A549 (cell line): ENCODE measurements at regions not wholly inside any gene's neighbourhood (a gene's known extent, or its start where the extent isn't known, plus 50 kb on each side); places are given as distances from the start of the nearest gene placed in this dataset.

Source experiments
- ATAC-seq, 2 experiments: fragments of 200-7000 bp in 1 of 2; fragments of >200 bp in 1 of 2; cut with Nextera tagmentation in 1 of 2; cut with Tn5 transposase in 1 of 2; 3 replicates each; pipeline versions ENCODE4 v1.8.0 to v1.9.1; 2018 to 2020; ENCODE audit warnings: mild to moderate bottlenecking in 1 of 2, moderate library complexity in 1 of 2
- CTCF ChIA-PET: fragments of 300-600 bp; sonication (Branson Sonifier 250); formaldehyde crosslinking; extraction: SDS; loops from one replicate; lab custom pipeline; 2021; ENCODE audit warnings: antibody characterized with exemption, inconsistent platforms; lab: Yijun Ruan, JAX
- POLR2A ChIA-PET: fragments of 350-600 bp; formaldehyde crosslinking; extraction: SDS; loops from one replicate; lab custom pipeline; 2021; ENCODE audit warnings: antibody characterized with exemption, inconsistent platforms; lab: Yijun Ruan, JAX
- DNase-seq, 2 experiments: peaks; one replicate each; pipeline versions ENCODE4 v3.0.0 to v3.0.0-alpha.2; 2011 to 2016; ENCODE audit warnings: low read depth in 1 of 2, low spot score in 1 of 2
- FAIRE-seq: peaks from 2 replicates; lab custom pipeline; 2011; peaks lifted over from hg19 to GRCh38; lab: Jason Lieb, UNC
- H3K27ac ChIP-seq, 2 experiments: fragments of >200 bp; sonication (Bioruptor Twin); formaldehyde crosslinking; 3 replicates each; pipeline ENCODE4 v1.5.1; 2016 to 2017
- H3K4me1 ChIP-seq: fragments of >200 bp; sonication (Bioruptor Twin); formaldehyde crosslinking; 3 replicates; pipeline ENCODE4 v1.6.1; 2016
- H3K4me2 ChIP-seq: fragments of >200 bp; sonication (Bioruptor Twin); formaldehyde crosslinking; 3 replicates; pipeline ENCODE4 v1.6.1; 2016
- H3K4me3 ChIP-seq: fragments of >200 bp; sonication (Bioruptor Twin); formaldehyde crosslinking; 3 replicates; pipeline ENCODE4 v1.5.1; 2016
- H3K9me3 ChIP-seq: fragments of >200 bp; sonication (Bioruptor Twin); formaldehyde crosslinking; 3 replicates; pipeline ENCODE4 v1.6.1; 2016
- CBX2 ChIP-seq: fragments of 200-600 bp; sonication (generic); IDR thresholded peaks from 2 replicates; pipeline ENCODE4 v1.6.1; 2016; ENCODE audit warnings: low read depth, mild to moderate bottlenecking, borderline replicate concordance
- CEBPB ChIP-seq, 2 experiments: fragments of >200 bp in 1 of 2; sonication (Bioruptor Twin) in 1 of 2; formaldehyde crosslinking in 1 of 2; IDR thresholded peaks; 2 replicates each; pipeline ENCODE4 v1.6.1; 2012 to 2016
- EHF ChIP-seq: fragments of 250-450 bp; sonication (Bioruptor Pico); IDR thresholded peaks from 2 replicates; pipeline ENCODE4 v1.5.0; 2020; ENCODE audit warnings: mild to moderate bottlenecking
- FOSL2 ChIP-seq, 2 experiments: fragments of 450-650 bp in 1 of 2; fragments of >200 bp in 1 of 2; sonication (Bioruptor Twin) in 1 of 2; formaldehyde crosslinking; IDR thresholded peaks; 2 replicates each; pipeline versions ENCODE4 v1.5.0 to v1.6.1; 2016 to 2020; ENCODE audit warnings: mild to moderate bottlenecking in 1 of 2, moderate library complexity in 1 of 2
- GATA3 ChIP-seq: IDR thresholded peaks from 2 replicates; pipeline ENCODE4 v1.6.1; 2012; ENCODE audit warnings: borderline replicate concordance
- HEYL ChIP-seq: fragments of 250-450 bp; sonication (Bioruptor Pico); IDR thresholded peaks from 2 replicates; pipeline ENCODE4 v1.8.0; 2021; ENCODE audit warnings: mild to moderate bottlenecking, moderate library complexity
- HMGXB4 ChIP-seq: fragments of 250-450 bp; sonication (Bioruptor Pico); IDR thresholded peaks from 2 replicates; pipeline ENCODE4 v1.5.0; 2021; ENCODE audit warnings: mild to moderate bottlenecking, moderate library complexity, borderline replicate concordance
- HOXA7 ChIP-seq: fragments of 250-450 bp; sonication (Bioruptor Pico); IDR thresholded peaks from 2 replicates; pipeline ENCODE4 v1.5.0; 2020; ENCODE audit warnings: mild to moderate bottlenecking, moderate library complexity
- HOXB5 ChIP-seq: fragments of 250-450 bp; sonication (Bioruptor Pico); IDR thresholded peaks from 2 replicates; pipeline ENCODE4 v1.5.0; 2020; ENCODE audit warnings: mild to moderate bottlenecking, moderate library complexity
- KDM5A ChIP-seq: fragments of 200-600 bp; sonication (generic); IDR thresholded peaks from 2 replicates; pipeline ENCODE4 v1.6.1; 2016; ENCODE audit warnings: antibody characterized with exemption, mild to moderate bottlenecking
- POLR2A ChIP-seq: IDR thresholded peaks from 2 replicates; pipeline ENCODE4 v1.6.1; 2012; ENCODE audit warnings: mild to moderate bottlenecking, low read length
- SREBF2 ChIP-seq: fragments of 450-650 bp; IDR thresholded peaks from 2 replicates; pipeline ENCODE4 v1.6.1; 2014; ENCODE audit warnings: mild to moderate bottlenecking, moderate library complexity
- TP53 ChIP-seq: fragments of 250-450 bp; sonication (Bioruptor Pico); IDR thresholded peaks from 2 replicates; pipeline ENCODE4 v1.5.0; 2021; ENCODE audit warnings: mild to moderate bottlenecking, moderate library complexity
- ZC3H11A ChIP-seq: fragments of 450-650 bp; IDR thresholded peaks from 2 replicates; pipeline ENCODE4 v1.6.1; 2014; ENCODE audit warnings: antibody characterized with exemption, mild to moderate bottlenecking
- WGBS: methylation state at CpG from one replicate; pipeline ENCODE4 v1.1.6; 2017; ENCODE audit errors: missing lambda C conversion rate; 5-methylcytosine and 5-hydroxymethylcytosine counted together
- TF ChIP-seq, protein P1 (sequence below): fragments of 250-450 bp; sonication (Bioruptor Pico); IDR thresholded peaks from 2 replicates; pipeline ENCODE4 v1.5.0; 2020; ENCODE audit warnings: low read depth, mild to moderate bottlenecking, moderate library complexity

DNA sequence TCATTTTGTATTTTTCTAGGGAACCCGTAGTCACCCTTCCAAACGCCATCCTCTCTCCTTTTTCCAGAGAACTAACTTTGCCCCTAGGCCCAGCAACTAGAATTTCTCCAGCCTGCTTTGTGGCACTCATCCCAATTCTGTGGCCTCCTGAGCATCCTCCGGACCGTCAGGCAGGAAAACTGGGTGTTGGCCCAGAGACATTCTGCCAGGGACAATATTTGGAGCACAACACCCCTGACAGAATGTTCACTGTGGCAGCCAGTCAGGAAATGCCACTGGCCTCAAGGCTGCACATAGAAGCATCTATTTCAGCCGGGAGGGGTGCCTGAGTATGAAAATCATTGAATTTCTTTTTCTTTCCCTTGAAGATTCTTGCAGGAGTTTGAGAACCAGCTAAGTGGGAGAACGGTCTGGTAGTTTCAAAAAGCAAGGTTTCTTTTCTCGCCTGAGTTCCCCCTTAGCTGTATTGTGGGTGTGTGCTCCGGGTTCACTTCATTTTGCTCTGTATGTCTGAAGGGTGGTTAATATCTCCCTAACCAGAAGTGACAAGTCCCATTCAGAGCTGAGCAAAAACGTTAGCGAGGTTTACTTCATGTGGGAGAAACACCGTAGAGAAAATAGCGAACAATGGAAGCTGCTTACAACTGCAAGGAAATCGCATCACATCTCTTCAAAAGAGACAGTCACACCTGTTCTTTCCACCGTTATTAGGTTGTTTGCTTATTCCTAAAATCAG, 108.1 kb upstream of the TPM1 start:
- peaks cover 31% of the 10 kb centered on the region for H3K4me1 ChIP-seq
- peak; percentile 23 for FAIRE-seq
- CTCF ChIA-PET: interaction anchor here (1.1 to 1.2 kb wide), 2 partner anchors 113 to 153 kb away, joined by 3 to 4 read pairs; no protein-coding TSS in a partner anchor
- TF ChIP-seq KDM5A: no peak
- TF ChIP-seq, protein P1, sequence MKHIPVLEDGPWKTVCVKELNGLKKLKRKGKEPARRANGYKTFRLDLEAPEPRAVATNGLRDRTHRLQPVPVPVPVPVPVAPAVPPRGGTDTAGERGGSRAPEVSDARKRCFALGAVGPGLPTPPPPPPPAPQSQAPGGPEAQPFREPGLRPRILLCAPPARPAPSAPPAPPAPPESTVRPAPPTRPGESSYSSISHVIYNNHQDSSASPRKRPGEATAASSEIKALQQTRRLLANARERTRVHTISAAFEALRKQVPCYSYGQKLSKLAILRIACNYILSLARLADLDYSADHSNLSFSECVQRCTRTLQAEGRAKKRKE (CRISPR knock-in tag): no peak
- POLR2A ChIA-PET: no interaction called here
- H3K4me2 ChIP-seq: no peak overlapping the region
- H3K4me3 ChIP-seq: no peak overlapping the region
- no peak for ATAC-seq
- DNase-seq: no peak
- H3K27ac ChIP-seq: peak overlapping the region in 1 of 2 experiments; percentile 24; a peak in 2 of 6 replicates
- no peaks in the 10 kb centered on the region for H3K9me3 ChIP-seq
- WGBS: 90% methylated on average over 14 of the region's 14 CpGs

DNA sequence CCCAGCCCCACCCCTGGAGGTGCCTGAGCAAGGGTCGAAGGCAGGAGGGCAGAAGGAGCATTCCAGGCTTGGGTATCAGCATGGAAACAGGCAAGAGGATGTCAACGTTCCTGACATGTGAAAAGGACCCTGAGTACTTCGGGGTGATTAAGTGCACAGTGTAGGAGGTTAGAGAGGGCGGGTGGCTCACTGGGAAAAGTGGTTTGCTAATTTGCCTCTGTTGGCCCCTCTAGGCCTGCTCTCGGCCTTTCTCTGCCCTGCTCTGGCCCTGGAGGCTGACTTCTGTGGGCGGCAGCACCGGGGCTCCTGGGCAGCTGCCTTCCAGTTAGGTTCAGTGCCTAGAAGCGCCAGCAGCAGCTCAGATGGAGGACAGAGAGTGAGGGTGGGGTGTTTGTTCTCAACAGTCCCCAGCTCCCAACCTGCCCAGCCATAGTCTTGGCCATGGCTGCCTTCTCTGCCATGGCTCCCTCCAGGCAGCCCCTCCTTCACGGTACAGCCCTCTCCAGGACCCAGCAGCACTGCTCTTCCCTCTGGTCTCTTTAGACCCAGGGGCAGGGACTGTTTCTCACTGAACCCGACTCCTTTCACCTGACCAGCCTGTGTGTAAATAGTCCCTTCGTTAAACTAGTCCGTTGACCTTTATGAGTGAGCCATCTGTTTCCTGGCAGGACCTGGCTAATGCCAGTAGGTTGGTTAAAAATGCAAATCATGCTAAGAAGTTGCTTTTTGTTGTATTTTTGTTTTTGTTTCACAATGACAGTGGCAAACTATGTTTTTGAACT, 107.1 kb upstream of the TPM1 start:
- H3K9me3 ChIP-seq: no peaks in the 10 kb centered on the region
- peak; percentile 51 to 61; a peak in 5 of 6 replicates for ATAC-seq
- H3K4me2 ChIP-seq: peak overlapping the region; percentile 26; the same call in 1 of the 3 replicates
- CTCF ChIA-PET: interaction anchor here (0.7 to 1.4 kb wide), 5 partner anchors 8 to 154 kb away, joined by 3 to 4 read pairs (median 3); partner anchors contain the start of gene TPM1
- H3K4me3 ChIP-seq: no peak overlapping the region
- FAIRE-seq: no peak
- WGBS: 75% methylated on average over 12 of the region's 12 CpGs
- H3K4me1 ChIP-seq: peaks cover 34% of the 10 kb centered on the region
- no peak for TF ChIP-seq GATA3
- no peak for TF ChIP-seq ZC3H11A
- no peak for TF ChIP-seq EHF (CRISPR knock-in tag)
- TF ChIP-seq SREBF2: no peak
- TF ChIP-seq HOXA7 (CRISPR knock-in tag): no peak
- no peak for TF ChIP-seq HOXB5
- TF ChIP-seq HEYL (CRISPR knock-in tag): no peak
- no peak for TF ChIP-seq CBX2
- no peak for TF ChIP-seq POLR2A
- TF ChIP-seq TP53: no peak
- no peak for TF ChIP-seq HMGXB4 (CRISPR knock-in tag)
- POLR2A ChIA-PET: no interaction called here
- no peak for DNase-seq
- H3K27ac ChIP-seq: peak overlapping the region; percentile 23 to 77; a peak in 5 of 6 replicates

DNA sequence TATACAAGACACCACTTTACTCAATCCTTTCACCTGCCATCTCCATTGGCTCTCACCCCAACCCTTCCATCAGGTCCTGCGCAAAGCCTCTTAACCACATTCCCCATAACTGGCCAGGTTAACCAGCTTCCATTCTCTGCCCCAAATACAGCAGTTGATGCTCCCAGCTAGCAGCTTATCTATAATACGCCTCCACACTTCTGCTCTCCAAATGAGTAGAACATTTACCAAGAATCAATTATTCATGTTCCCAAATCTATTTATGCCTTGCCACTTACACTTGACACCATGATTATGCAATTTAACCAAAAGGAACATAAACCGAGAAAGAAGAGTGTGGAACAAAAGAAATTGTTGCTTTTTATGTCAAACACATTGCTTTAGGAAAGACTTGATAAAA, 103.7 kb upstream of the TPM1 start:
- no peak for ATAC-seq
- Histone ChIP-seq H3K27ac (peak overlapping the region in 1 of 2 experiments; percentile 12; a peak in 1 of 6 replicates), H3K9me3 (no peaks in the 10 kb centered on the region), H3K4me2 (no peak overlapping the region), H3K4me3 (no peak overlapping the region), H3K4me1 (peaks cover 34% of the 10 kb centered on the region)
- 88% methylated on average over 3 of the region's 3 CpGs for WGBS
- CTCF ChIA-PET: interaction anchor here (1.4 to 1.6 kb wide), 2 partner anchors 56 to 108 kb away, joined by 3 to 4 read pairs; no protein-coding TSS in a partner anchor
- no peak for DNase-seq
- FAIRE-seq: no peak
- POLR2A ChIA-PET: no interaction called here
- TF ChIP-seq CEBPB (IDR thresholded peaks at IDR 0.05) (0 out of 4 replicates have a peak, but pooled peaks of 1 of the 2 experiments have one; percentile 12), FOSL2 (IDR thresholded peaks at IDR 0.05) (no peak), FOSL2 (CRISPR knock-in tag; IDR thresholded peaks at IDR 0.05) (no peak)
